Stomach (tissue), 8 donors: ENCODE measurements at regions not wholly inside any gene's neighbourhood (a gene's known extent, or its start where the extent isn't known, plus 50 kb on each side); places are given as distances from the start of the nearest gene placed in this dataset.

Source experiments
- DNase-seq, 2 donors: peaks; one replicate each; pipeline versions ENCODE4 v3.0.0 to v3.0.0-alpha.2; 2013 to 2019
- H3K27ac ChIP-seq, 5 donors: fragments of 200-600 bp in 4 of 5; sonication (generic) in 4 of 5; one replicate each; pipeline ENCODE4 v1.5.1; 2013 to 2019; ENCODE audit warnings: mild to moderate bottlenecking in 1 of 5, moderate library complexity in 1 of 5
- H3K27me3 ChIP-seq, 3 donors: fragments of 200-600 bp; sonication (generic); one replicate each; pipeline ENCODE4 v1.5.1; 2017 to 2019; ENCODE audit warnings: mixed run types in 1 of 3
- H3K36me3 ChIP-seq, 4 donors: fragments of 200-600 bp; sonication (generic); 1 replicate in 3 of 4; 2 replicates in 1 of 4; pipeline ENCODE4 v1.5.1; 2016 to 2019
- H3K4me1 ChIP-seq, 4 donors: fragments of 200-600 bp; sonication (generic); one replicate each; pipeline ENCODE4 v1.5.1; 2016 to 2019
- H3K4me3 ChIP-seq, 4 donors: fragments of 200-600 bp; sonication (generic) in 3 of 4; one replicate each; pipeline ENCODE4 v1.5.1; 2016 to 2019; ENCODE audit warnings: mild to moderate bottlenecking in 1 of 4
- H3K9me3 ChIP-seq, 4 donors: fragments of 200-600 bp; sonication (generic); one replicate each; pipeline ENCODE4 v1.5.1; 2016 to 2019
- EP300 ChIP-seq: sonication (generic); formaldehyde crosslinking; IDR thresholded peaks from one replicate; pipeline ENCODE4 v1.6.1; 2017; ENCODE audit warnings: antibody characterized with exemption
- POLR2A ChIP-seq, 4 donors: fragments of 450-650 bp; IDR thresholded peaks; one replicate each; pipeline ENCODE4 v1.6.1; 2016; ENCODE audit warnings: antibody characterized with exemption in 4 of 4, control low read depth in 2 of 4, mild to moderate bottlenecking in 1 of 4, moderate library complexity in 1 of 4
- POLR2AphosphoS5 ChIP-seq, 3 donors: sonication (generic); formaldehyde crosslinking; IDR thresholded peaks; one replicate each; pipeline ENCODE4 v1.6.1; 2016; ENCODE audit warnings: antibody characterized with exemption in 3 of 3
- WGBS, 5 donors: extraction: QIAGEN DNeasy Blood & Tissue Kit in 3 of 5; methylation state at CpG; one replicate each; pipeline versions ENCODE4 v1.1.5 to v1.1.7; 2013 to 2018; 5-methylcytosine and 5-hydroxymethylcytosine counted together
- intact Hi-C: fragments of 100-400 bp; cut with DNase I; formaldehyde crosslinking; loops from one replicate; pipeline ENCODE4 v1.15.1; 2023; ENCODE audit warnings: low total_unique reads
- TF ChIP-seq, protein P1 (sequence below), 7 experiments: fragments of 450-650 bp in 4 of 7; fragments of 200-600 bp in 3 of 7; sonication (generic) in 3 of 7; IDR thresholded peaks; one replicate each; pipeline ENCODE4 v1.5.1; 2016 to 2019; ENCODE audit warnings: antibody characterized with exemption in 7 of 7, control low read depth in 2 of 7, mild to moderate bottlenecking in 1 of 7
- donor health status: healthy with polysubstance abuse.
- donor health status: Bipolar disorder and iron deficiency.
- donor health status: healthy.

DNA sequence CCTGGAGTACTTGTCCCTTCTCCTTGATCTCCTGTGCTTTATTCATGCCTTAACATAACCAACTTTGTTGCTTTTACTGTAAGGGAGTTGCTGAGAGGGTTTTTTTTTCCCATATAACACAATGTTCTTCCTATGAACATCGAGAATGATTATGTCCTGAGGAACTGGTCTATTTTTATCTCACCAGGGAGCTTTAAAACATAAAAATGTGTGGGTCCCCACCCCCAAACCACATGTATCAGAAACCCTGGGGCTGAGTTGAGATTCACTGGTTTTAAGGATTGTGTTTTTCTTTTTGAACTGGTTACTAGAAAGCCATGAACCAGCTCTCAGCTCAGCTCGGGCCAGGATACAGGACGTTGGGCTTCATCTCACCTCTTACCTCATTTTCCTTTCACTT lies 118.5 kb upstream of the JAG1 start:
- no peak overlapping the region for H3K27ac ChIP-seq
- H3K36me3 ChIP-seq = no peaks in the 10 kb centered on the region
- WGBS, 5 donors = 71 to 81% (median 77%) methylated on average over 3 of the region's 3 CpGs
- H3K4me3 ChIP-seq = no peak overlapping the region
- H3K9me3 ChIP-seq = no peaks in the 10 kb centered on the region
- intact Hi-C loops = no loop called here
- no peak for TF ChIP-seq EP300
- H3K27me3 ChIP-seq = no peaks in the 10 kb centered on the region
- peaks cover 0 to 10% (median 5%) of the 10 kb centered on the region in 4 donors for H3K4me1 ChIP-seq
- no peak for DNase-seq

DNA sequence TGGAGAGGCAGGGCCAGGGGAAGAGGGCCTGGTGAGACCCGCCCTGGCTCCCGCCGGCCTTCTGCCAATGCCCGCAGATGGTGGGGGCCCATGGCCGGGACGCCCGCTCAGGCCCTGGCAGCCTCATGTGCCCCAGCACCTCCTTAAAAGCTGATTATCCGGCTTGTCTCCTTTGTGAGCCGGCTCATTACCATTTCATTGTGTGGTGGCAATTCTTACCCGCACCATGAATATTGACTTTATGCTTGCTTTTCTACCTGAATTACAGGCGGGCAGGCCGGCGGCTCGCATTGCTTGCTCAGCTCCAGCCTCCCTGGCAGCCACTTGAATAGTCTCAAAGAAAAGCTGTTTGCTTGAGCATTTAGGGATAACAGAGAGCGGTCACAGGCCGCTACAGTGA lies 120.0 kb upstream of the JAG1 start:
- H3K36me3 ChIP-seq = no peaks in the 10 kb centered on the region
- intact Hi-C loops = no loop called here
- TF ChIP-seq EP300 (no peak), POLR2A (IDR thresholded peaks at IDR 0.05) (no peak), POLR2AphosphoS5 (IDR thresholded peaks at IDR 0.05) (no peak)
- TF ChIP-seq, protein P1, sequence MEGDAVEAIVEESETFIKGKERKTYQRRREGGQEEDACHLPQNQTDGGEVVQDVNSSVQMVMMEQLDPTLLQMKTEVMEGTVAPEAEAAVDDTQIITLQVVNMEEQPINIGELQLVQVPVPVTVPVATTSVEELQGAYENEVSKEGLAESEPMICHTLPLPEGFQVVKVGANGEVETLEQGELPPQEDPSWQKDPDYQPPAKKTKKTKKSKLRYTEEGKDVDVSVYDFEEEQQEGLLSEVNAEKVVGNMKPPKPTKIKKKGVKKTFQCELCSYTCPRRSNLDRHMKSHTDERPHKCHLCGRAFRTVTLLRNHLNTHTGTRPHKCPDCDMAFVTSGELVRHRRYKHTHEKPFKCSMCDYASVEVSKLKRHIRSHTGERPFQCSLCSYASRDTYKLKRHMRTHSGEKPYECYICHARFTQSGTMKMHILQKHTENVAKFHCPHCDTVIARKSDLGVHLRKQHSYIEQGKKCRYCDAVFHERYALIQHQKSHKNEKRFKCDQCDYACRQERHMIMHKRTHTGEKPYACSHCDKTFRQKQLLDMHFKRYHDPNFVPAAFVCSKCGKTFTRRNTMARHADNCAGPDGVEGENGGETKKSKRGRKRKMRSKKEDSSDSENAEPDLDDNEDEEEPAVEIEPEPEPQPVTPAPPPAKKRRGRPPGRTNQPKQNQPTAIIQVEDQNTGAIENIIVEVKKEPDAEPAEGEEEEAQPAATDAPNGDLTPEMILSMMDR (IDR thresholded peaks at IDR 0.05) = no peak
- DNase-seq = peak in 1 of 2 donors; percentile 58
- WGBS, 5 donors = 38 to 64% (median 57%) methylated on average over 16 of the region's 16 CpGs
- no peaks in the 10 kb centered on the region for H3K9me3 ChIP-seq
- no peaks in the 10 kb centered on the region for H3K27me3 ChIP-seq
- H3K4me1 ChIP-seq = peaks cover 0 to 10% (median 5%) of the 10 kb centered on the region in 4 donors
- H3K4me3 ChIP-seq = no peak overlapping the region
- no peak overlapping the region for H3K27ac ChIP-seq

DNA sequence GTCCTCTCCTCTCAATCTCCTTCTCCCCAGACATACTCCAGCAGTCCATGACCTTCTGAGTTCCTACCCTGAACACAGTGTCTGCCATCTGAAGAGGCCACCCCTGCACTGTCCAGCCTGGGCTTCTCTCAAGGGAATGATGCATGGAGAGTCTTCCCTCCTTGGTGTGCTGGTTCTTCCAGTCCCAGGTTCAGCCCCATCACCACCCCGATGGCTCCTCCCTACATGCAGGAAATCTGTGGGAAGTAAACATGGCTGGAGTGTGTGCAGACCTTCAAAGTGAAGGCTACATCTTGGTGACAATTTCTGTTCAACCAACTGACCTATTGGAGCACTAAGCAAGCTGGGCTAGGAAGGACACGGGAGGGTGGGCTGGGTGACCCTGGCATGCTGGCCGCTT lies 121.0 kb upstream of the JAG1 start:
- intact Hi-C loops = no loop called here
- H3K27ac ChIP-seq = no peak overlapping the region
- 83 to 95% (median 90%) methylated on average over 3 of the region's 3 CpGs for WGBS, 5 donors
- DNase-seq = no peak
- H3K4me1 ChIP-seq = peaks cover 0 to 16% (median 8%) of the 10 kb centered on the region in 4 donors
- H3K4me3 ChIP-seq = no peak overlapping the region
- no peaks in the 10 kb centered on the region for H3K9me3 ChIP-seq
- TF ChIP-seq POLR2AphosphoS5 (IDR thresholded peaks at IDR 0.05) (no peak), EP300 (no peak), POLR2A (IDR thresholded peaks at IDR 0.05) (no peak)
- TF ChIP-seq, protein P1 (IDR thresholded peaks at IDR 0.05) = no peak
- H3K36me3 ChIP-seq = no peaks in the 10 kb centered on the region
- H3K27me3 ChIP-seq = no peaks in the 10 kb centered on the region

DNA sequence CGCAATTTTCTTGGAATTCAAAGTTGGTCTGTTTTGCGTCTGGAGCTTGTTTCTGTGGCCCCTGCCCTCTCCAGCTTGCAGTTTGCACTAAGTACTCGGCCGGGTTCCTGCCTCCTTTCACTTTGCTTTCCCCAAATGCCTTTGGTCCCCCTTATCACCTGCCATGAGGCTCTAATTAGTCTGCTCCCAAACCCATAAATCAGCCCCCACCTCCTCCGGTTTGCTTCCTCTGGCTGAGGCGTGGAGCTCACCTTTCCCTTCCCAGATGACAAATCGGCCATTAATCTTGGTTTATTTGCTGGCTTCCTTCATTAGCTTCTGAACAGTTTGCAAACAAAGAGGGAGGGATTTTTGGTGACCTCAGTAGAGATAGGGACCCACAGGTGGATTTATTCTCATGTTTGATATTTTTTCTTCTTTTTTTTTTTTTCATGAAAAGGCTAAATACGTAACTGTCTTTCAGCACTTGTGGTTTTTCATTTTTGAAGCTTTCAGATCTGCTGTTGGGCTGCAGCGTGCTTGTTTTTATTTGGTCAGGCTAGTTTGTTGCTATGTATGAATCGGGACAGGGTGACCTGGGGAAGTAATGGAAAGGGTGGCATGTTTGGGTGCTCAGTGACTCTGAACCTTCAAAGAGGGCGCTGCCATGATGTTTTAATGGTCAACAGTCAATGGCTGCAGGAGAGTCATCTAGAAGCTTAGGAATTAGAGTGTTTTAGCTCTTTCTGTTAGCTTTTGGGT lies 121.7 kb upstream of the JAG1 start:
- no peaks in the 10 kb centered on the region for H3K9me3 ChIP-seq

More for the DNA sequence above, 121.7 kb upstream of the JAG1 start:
- TF ChIP-seq POLR2AphosphoS5 (IDR thresholded peaks at IDR 0.05) (no peak), POLR2A (IDR thresholded peaks at IDR 0.05) (no peak), EP300 (no peak)
- TF ChIP-seq, protein P1 (IDR thresholded peaks at IDR 0.05) = no peak
- 55 to 71% (median 67%) methylated on average over 11 of the region's 11 CpGs for WGBS, 5 donors
- Histone ChIP-seq H3K4me3 (no peak overlapping the region), H3K27ac (no peak overlapping the region), H3K36me3 (no peaks in the 10 kb centered on the region), H3K27me3 (no peaks in the 10 kb centered on the region), H3K4me1 (peaks cover 0 to 16% (median 10%) of the 10 kb centered on the region in 4 donors)
- intact Hi-C loops = no loop called here
- DNase-seq = peak in 1 of 2 donors; percentile 71
